Naive thymus-derived CD8-positive, alpha-beta T cell (primary cell): ENCODE measurements at regions not wholly inside any gene's neighbourhood (a gene's known extent, or its start where the extent isn't known, plus 50 kb on each side); places are given as distances from the start of the nearest gene placed in this dataset.

Source experiments
- ATAC-seq, 2 donors: fragments of 150-1000 bp; cut with Tn5 transposase in 1 of 2; sonication (Bioruptor Pico), chemical (Tn5 transposase) in 1 of 2; 1 replicate in 1 of 2; 2 replicates in 1 of 2; pipeline ENCODE4 v1.10.0; 2021; ENCODE audit warnings: mild to moderate bottlenecking in 2 of 2, moderate library complexity in 2 of 2
- POLR2A ChIA-PET: fragments of 350-600 bp; sonication (Branson Sonifier 250); formaldehyde crosslinking; loops from one replicate; lab custom pipeline; 2021; ENCODE audit warnings: antibody characterized with exemption; lab: Charles Lee
- DNase-seq, 10 donors: peaks; one replicate each; pipeline versions ENCODE4 v3.0.0 to v3.0.0-alpha.2; 2020 to 2022
- H3K27ac Mint-ChIP-seq, 10 donors: one replicate each; pipeline ENCODE4 v1.8.0; 2020 to 2022; ENCODE audit warnings: mild to moderate bottlenecking in 10 of 10, mixed read lengths in 10 of 10, moderate library complexity in 4 of 10, inconsistent platforms in 1 of 10
- H3K27me3 Mint-ChIP-seq, 5 donors: one replicate each; pipeline ENCODE4 v1.8.0; 2021 to 2022; ENCODE audit warnings: mixed read lengths in 5 of 5
- H3K36me3 Mint-ChIP-seq, 3 donors: one replicate each; pipeline ENCODE4 v1.8.0; 2020 to 2022; ENCODE audit warnings: mixed read lengths in 3 of 3, mild to moderate bottlenecking in 2 of 3, inconsistent platforms in 1 of 3
- H3K4me1 Mint-ChIP-seq, 4 donors: one replicate each; pipeline ENCODE4 v1.8.0; 2021 to 2022; ENCODE audit warnings: mixed read lengths in 4 of 4
- H3K4me3 Mint-ChIP-seq, 10 donors: one replicate each; pipeline ENCODE4 v1.8.0; 2020 to 2022; ENCODE audit warnings: mild to moderate bottlenecking in 10 of 10, mixed read lengths in 10 of 10, moderate library complexity in 6 of 10, inconsistent platforms in 1 of 10
- H3K9me3 Mint-ChIP-seq, 9 donors: one replicate each; pipeline ENCODE4 v1.8.0; 2020 to 2022; ENCODE audit warnings: mixed read lengths in 9 of 9, mild to moderate bottlenecking in 3 of 9, inconsistent platforms in 1 of 9, moderate library complexity in 1 of 9

GRCh38 chr2:169426069-169426663 is 53.1 kb upstream of the BBS5 start:
- Mint-ChIP-seq H3K4me1 (no peaks in the 10 kb centered on the region), H3K27me3 (peaks cover 6 to 35% (median 15%) of the 10 kb centered on the region in 5 donors), H3K9me3 (peaks cover 0 to 8% (median 2%) of the 10 kb centered on the region in 9 donors), H3K4me3 (no peak overlapping the region), H3K36me3 (peaks cover 0 to 4% (median 0%) of the 10 kb centered on the region in 3 donors), H3K27ac (no peak overlapping the region)
- DNase-seq, result no peak
- POLR2A ChIA-PET, result no interaction called here
- ATAC-seq, result no peak

- Mint-ChIP-seq H3K4me1 (no peaks in the 10 kb centered on the region), H3K27me3 (peaks cover 10 to 22% (median 19%) of the 10 kb centered on the region in 5 donors), H3K36me3 (no peaks in the 10 kb centered on the region), H3K27ac (no peak overlapping the region), H3K4me3 (no peak overlapping the region), H3K9me3 (no peaks in the 10 kb centered on the region)
- DNase-seq, result no peak
- ATAC-seq, result no peak
- POLR2A ChIA-PET, result no interaction called here
These were observed 57.2 kb upstream of the BBS5 start for GRCh38 chr2:169422120-169422519.

GRCh38 chr2:169415233-169415748 is 53.0 kb upstream of the LRP2 start:
- no peak for ATAC-seq
- POLR2A ChIA-PET, result no interaction called here
- peak overlapping the region in 1 of 10 donors; percentile 6 for H3K27ac Mint-ChIP-seq
- DNase-seq, result no peak
- no peak overlapping the region for H3K4me3 Mint-ChIP-seq
- H3K9me3 Mint-ChIP-seq, result no peaks in the 10 kb centered on the region
- no peaks in the 10 kb centered on the region for H3K4me1 Mint-ChIP-seq
- peaks cover 28 to 50% (median 33%) of the 10 kb centered on the region in 5 donors for H3K27me3 Mint-ChIP-seq
- H3K36me3 Mint-ChIP-seq, result no peaks in the 10 kb centered on the region
